ENCODE measurements at regions not wholly inside any gene's neighbourhood (a gene's known extent, or its start where the extent isn't known, plus 50 kb on each side); places are given as distances from the start of the nearest gene placed in this dataset.

DNA sequence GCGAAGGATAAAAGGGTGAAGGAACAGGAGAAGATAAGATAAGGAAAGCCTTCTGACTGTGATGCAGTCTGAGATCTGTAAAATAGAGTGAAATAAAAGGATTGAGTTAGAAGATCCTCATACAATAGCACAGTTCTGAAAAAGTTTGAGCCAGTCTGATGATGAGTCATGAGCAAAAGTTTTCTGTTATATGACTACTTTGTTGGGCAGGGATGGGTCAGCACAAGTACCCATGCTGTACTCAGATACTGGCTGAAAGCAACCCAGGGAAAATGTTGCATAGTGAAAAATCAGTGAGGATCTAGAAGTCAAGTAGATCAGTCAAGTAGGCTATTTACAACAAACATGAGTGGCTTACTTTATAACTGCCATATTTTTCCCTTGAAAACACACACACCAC lies 253.5 kb downstream of the PCDH10 start:
- no peaks in the 10 kb centered on the region for H3K36me3 ChIP-seq (ENCODE audit: control insufficient read depth in 2 of 2, insufficient read depth in 1 of 2, low read length in 2 of 2)
- no peak overlapping the region for H3K27ac ChIP-seq (ENCODE audit: extremely low read depth, low read depth, low read length)
- TF ChIP-seq ZNF48 (tag by site-specific recombination; IDR thresholded peaks at IDR 0.05): no peak
- H3K4me3 ChIP-seq (ENCODE audit: low read depth, low read length): no peak overlapping the region
- H3K9me3 ChIP-seq (ENCODE audit: control insufficient read depth, insufficient read depth, low read depth, low read length): no peaks in the 10 kb centered on the region
- ChIA-PET POLR2A (no interaction called here), CTCF (interaction anchor here (0.7 kb wide), 1 partner anchor 494 kb away, joined by 3 read pairs; no protein-coding TSS in a partner anchor)
- no peaks in the 10 kb centered on the region for H3K4me1 ChIP-seq (ENCODE audit: control insufficient read depth, insufficient read depth, low read length)

DNA sequence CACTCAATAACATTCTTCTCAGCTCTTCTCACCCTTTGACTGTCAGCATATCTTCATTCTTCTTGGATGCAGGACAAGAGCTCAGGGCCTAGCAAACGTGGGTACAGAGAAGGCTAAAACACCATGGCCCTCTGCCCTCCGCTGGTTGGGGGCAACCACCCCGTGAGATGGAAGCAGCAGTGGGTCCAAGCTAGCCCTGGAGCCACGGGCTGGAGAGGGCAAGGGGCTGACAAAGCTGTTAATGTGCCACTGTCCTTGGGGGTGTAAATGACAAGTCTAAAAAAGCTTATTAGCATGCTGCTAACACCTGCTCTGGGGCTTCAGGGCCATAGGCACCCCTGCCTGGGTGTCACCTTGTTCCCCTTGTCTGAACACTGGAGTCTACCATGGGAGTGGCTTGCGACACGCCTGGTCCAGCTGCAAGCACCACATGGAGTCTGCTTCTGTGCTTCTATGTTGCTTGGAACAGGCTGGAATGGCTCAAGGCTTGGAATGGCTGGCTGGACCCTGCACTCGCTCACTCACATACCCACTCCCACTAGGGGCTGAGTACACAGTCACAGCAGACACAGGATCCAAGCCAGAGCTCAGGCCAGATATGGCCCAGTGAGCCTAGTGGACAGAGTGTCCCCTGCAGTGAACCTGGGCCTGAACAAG lies 246.0 kb downstream of the PCDH10 start:
- no peaks in the 10 kb centered on the region for H3K4me1 ChIP-seq (ENCODE audit: control insufficient read depth, insufficient read depth, low read length)
- TF ChIP-seq, protein P1, sequence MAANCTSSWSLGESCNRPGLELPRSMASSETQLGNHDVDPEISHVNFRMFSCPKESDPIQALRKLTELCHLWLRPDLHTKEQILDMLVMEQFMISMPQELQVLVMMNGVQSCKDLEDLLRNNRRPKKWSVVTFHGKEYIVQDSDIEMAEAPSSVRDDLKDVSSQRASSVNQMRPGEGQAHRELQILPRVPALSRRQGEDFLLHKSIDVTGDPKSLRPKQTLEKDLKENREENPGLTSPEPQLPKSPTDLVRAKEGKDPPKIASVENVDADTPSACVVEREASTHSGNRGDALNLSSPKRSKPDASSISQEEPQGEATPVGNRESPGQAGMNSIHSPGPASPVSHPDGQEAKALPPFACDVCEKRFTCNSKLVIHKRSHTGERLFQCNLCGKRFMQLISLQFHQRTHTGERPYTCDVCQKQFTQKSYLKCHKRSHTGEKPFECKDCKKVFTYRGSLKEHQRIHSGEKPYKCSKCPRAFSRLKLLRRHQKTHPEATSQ (tag by site-specific recombination; IDR thresholded peaks at IDR 0.05): no peak
- TF ChIP-seq, protein P2, sequence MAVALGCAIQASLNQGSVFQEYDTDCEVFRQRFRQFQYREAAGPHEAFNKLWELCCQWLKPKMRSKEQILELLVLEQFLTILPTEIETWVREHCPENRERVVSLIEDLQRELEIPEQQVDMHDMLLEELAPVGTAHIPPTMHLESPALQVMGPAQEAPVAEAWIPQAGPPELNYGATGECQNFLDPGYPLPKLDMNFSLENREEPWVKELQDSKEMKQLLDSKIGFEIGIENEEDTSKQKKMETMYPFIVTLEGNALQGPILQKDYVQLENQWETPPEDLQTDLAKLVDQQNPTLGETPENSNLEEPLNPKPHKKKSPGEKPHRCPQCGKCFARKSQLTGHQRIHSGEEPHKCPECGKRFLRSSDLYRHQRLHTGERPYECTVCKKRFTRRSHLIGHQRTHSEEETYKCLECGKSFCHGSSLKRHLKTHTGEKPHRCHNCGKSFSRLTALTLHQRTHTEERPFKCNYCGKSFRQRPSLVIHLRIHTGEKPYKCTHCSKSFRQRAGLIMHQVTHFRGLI (tag by site-specific recombination; IDR thresholded peaks at IDR 0.05): no peak
- TF ChIP-seq ZNF280C (tag by site-specific recombination; IDR thresholded peaks at IDR 0.05): no peak
- TF ChIP-seq ZNF175 (tag by site-specific recombination; IDR thresholded peaks at IDR 0.05): no peak
- no peak for TF ChIP-seq ZNF23 (tag by site-specific recombination; IDR thresholded peaks at IDR 0.05; ENCODE audit: borderline replicate concordance)
- no peak for TF ChIP-seq ZBTB8A (tag by site-specific recombination; IDR thresholded peaks at IDR 0.05)
- no peak for TF ChIP-seq MEIS1 (CRISPR knock-in tag; IDR thresholded peaks at IDR 0.05; ENCODE audit: borderline replicate concordance)
- TF ChIP-seq ZNF174 (tag by site-specific recombination; IDR thresholded peaks at IDR 0.05): no peak
- no peak for TF ChIP-seq KLF16 (tag by site-specific recombination; IDR thresholded peaks at IDR 0.05)
- no peak for TF ChIP-seq ZNF621 (tag by site-specific recombination; IDR thresholded peaks at IDR 0.05)
- no peak for TF ChIP-seq ZNF701 (tag by site-specific recombination; IDR thresholded peaks at IDR 0.05)
- TF ChIP-seq ZNF600 (tag by site-specific recombination; IDR thresholded peaks at IDR 0.05): no peak
- TF ChIP-seq ZNF585B (tag by site-specific recombination; IDR thresholded peaks at IDR 0.05): no peak
- TF ChIP-seq AEBP2 (tag by site-specific recombination; IDR thresholded peaks at IDR 0.05; ENCODE audit: borderline replicate concordance): no peak
- TF ChIP-seq ZNF549 (tag by site-specific recombination; IDR thresholded peaks at IDR 0.05): no peak
- TF ChIP-seq ZBTB20 (tag by site-specific recombination; IDR thresholded peaks at IDR 0.05): no peak
- TF ChIP-seq ZNF37A (tag by site-specific recombination; IDR thresholded peaks at IDR 0.05): no peak
- TF ChIP-seq SCRT1 (tag by site-specific recombination; IDR thresholded peaks at IDR 0.05; ENCODE audit: borderline replicate concordance): no peak
- no peak for TF ChIP-seq ZBTB49 (tag by site-specific recombination; IDR thresholded peaks at IDR 0.05; ENCODE audit: low read depth)
- no peak overlapping the region for H3K4me3 ChIP-seq (ENCODE audit: low read depth, low read length)
- CTCF ChIA-PET: interaction anchor here (0.8 kb wide), 1 partner anchor 267 kb away, joined by 3 read pairs; no protein-coding TSS in a partner anchor
- no peaks in the 10 kb centered on the region for H3K9me3 ChIP-seq (ENCODE audit: control insufficient read depth, insufficient read depth, low read depth, low read length)
- H3K36me3 ChIP-seq (ENCODE audit: control insufficient read depth in 2 of 2, insufficient read depth in 1 of 2, low read length in 2 of 2): no peaks in the 10 kb centered on the region
- POLR2A ChIA-PET: no interaction called here
- H3K27ac ChIP-seq (ENCODE audit: extremely low read depth, low read depth, low read length): no peak overlapping the region
